ENCODE measurements at regions not wholly inside any gene's neighbourhood (a gene's known extent, or its start where the extent isn't known, plus 50 kb on each side); places are given as distances from the start of the nearest gene placed in this dataset.

- peak; percentile 66 for TF ChIP-seq CTCF (IDR thresholded peaks at IDR 0.05)
- no peaks in the 10 kb centered on the region for H3K36me3 ChIP-seq (ENCODE audit: low read depth)
- H3K4me1 ChIP-seq (ENCODE audit: low read depth): no peaks in the 10 kb centered on the region
- intact Hi-C loops (cut with DNase I, micrococcal nuclease): loop anchor here (2.0 to 5.0 kb wide), 2 partner anchors 304 to 306 kb away; partner anchors contain the start of gene OLFML3 (in 2 of the 2)
- peak; percentile 77 to 94 (median 86) for DNase-seq
- H3K4me3 ChIP-seq: no peak overlapping the region
- no peaks in the 10 kb centered on the region for H3K9me3 ChIP-seq
- peak; percentile 97 for ATAC-seq
Measured at GRCh38 chr1:114282751-114283403, 129.2 kb upstream of the SYT6 start.

- intact Hi-C loops (cut with DNase I, micrococcal nuclease): no loop called here
- Histone ChIP-seq H3K4me3 (no peak overlapping the region), H3K36me3 (ENCODE audit: low read depth) (no peaks in the 10 kb centered on the region), H3K9me3 (no peaks in the 10 kb centered on the region), H3K4me1 (ENCODE audit: low read depth) (no peaks in the 10 kb centered on the region)
- no peak for DNase-seq
- no peak for ATAC-seq
- TF ChIP-seq CTCF (IDR thresholded peaks at IDR 0.05): no peak
Measured at GRCh38 chr1:114278911-114279310, 125.2 kb upstream of the SYT6 start.

DNA sequence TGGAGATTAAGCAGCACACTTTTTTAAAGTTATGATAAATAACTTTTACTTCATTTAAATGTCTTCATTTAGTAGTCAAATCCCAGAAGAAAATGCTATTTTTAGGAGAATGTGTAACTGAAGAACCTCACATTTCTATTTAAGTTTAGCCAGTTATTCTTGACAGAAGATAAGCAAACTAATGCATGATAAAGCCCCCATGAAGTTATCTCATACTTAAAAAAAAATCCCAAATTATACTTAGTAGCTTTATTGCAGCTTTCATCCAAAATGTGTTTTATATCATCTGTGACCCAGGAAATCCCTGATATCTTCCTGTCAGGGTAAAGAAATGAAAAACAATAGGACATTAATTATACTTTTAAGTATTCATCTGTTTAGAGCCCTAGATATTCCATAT is 124.8 kb upstream of the SYT6 start:
- H3K4me3 ChIP-seq: no peak overlapping the region
- no peaks in the 10 kb centered on the region for H3K9me3 ChIP-seq
- TF ChIP-seq CTCF (IDR thresholded peaks at IDR 0.05): no peak
- intact Hi-C loops (cut with DNase I, micrococcal nuclease): no loop called here
- no peaks in the 10 kb centered on the region for H3K36me3 ChIP-seq (ENCODE audit: low read depth)
- DNase-seq (no peak), ATAC-seq (no peak)
- no peaks in the 10 kb centered on the region for H3K4me1 ChIP-seq (ENCODE audit: low read depth)

GRCh38 chr1:114274621-114275317 is 121.1 kb upstream of the SYT6 start:
- no peak for DNase-seq
- no peak for ATAC-seq
- TF ChIP-seq CTCF (IDR thresholded peaks at IDR 0.05): no peak
- H3K4me1 ChIP-seq (ENCODE audit: low read depth): no peaks in the 10 kb centered on the region
- intact Hi-C loops (cut with DNase I, micrococcal nuclease): no loop called here
- no peaks in the 10 kb centered on the region for H3K36me3 ChIP-seq (ENCODE audit: low read depth)
- H3K9me3 ChIP-seq: no peaks in the 10 kb centered on the region
- no peak overlapping the region for H3K4me3 ChIP-seq

GRCh38 chr1:114272593-114272992 is 118.9 kb upstream of the SYT6 start:
- no peaks in the 10 kb centered on the region for H3K9me3 ChIP-seq
- no peaks in the 10 kb centered on the region for H3K4me1 ChIP-seq (ENCODE audit: low read depth)
- no peak for DNase-seq
- TF ChIP-seq CTCF (IDR thresholded peaks at IDR 0.05): no peak
- intact Hi-C loops (cut with DNase I, micrococcal nuclease): no loop called here
- H3K36me3 ChIP-seq (ENCODE audit: low read depth): no peaks in the 10 kb centered on the region
- no peak overlapping the region for H3K4me3 ChIP-seq
- ATAC-seq: no peak
